OCI-LY7 (cell line): ENCODE measurements at regions not wholly inside any gene's neighbourhood (a gene's known extent, or its start where the extent isn't known, plus 50 kb on each side); places are given as distances from the start of the nearest gene placed in this dataset.

Source experiments
- BruUV-seq: library from RNA; stranded (reverse); fragments of 400-500 nt; replicated peaks from 2 replicates; lab custom pipeline; 2021; lab: Mats Ljungman, UMichigan
- CTCF ChIA-PET: fragments of 300-600 bp; sonication (Branson Sonifier 250); formaldehyde crosslinking; loops from one replicate; lab custom pipeline; 2022; ENCODE audit warnings: antibody characterized with exemption; ENCODE audit not compliant: unreplicated experiment; lab: Charles Lee
- POLR2A ChIA-PET: fragments of 300-600 bp; sonication (Branson Sonifier 250); formaldehyde crosslinking; loops from one replicate; lab custom pipeline; 2022; ENCODE audit warnings: antibody characterized with exemption; lab: Charles Lee
- DNase-seq: peaks from one replicate; pipeline ENCODE4 v3.0.0-alpha.2; 2015; ENCODE audit warnings: low spot score
- H2AFZ ChIP-seq: fragments of 200-600 bp; sonication (generic), shearing (Covaris generic); 2 replicates; pipeline ENCODE4 v1.6.1; 2014; ENCODE audit warnings: mild to moderate bottlenecking, antibody characterized with exemption, low read length, moderate library complexity
- H3K27ac ChIP-seq: fragments of 200-600 bp; sonication (generic); 2 replicates; pipeline ENCODE4 v1.5.1; 2014; ENCODE audit warnings: mixed run types, low read depth, mild to moderate bottlenecking, moderate library complexity, low read length, inconsistent platforms; ENCODE audit not compliant: poor library complexity, severe bottlenecking
- H3K36me3 ChIP-seq: fragments of 200-600 bp; sonication (generic); 2 replicates; pipeline ENCODE4 v1.6.1; 2014; ENCODE audit warnings: mild to moderate bottlenecking, antibody characterized with exemption, low read length, moderate library complexity, mixed read lengths; ENCODE audit not compliant: insufficient read depth
- H3K4me1 ChIP-seq: fragments of 200-600 bp; sonication (generic); 2 replicates; pipeline ENCODE4 v1.5.1; 2014; ENCODE audit warnings: mild to moderate bottlenecking, low read length; ENCODE audit not compliant: insufficient read depth, poor library complexity, severe bottlenecking
- H3K4me2 ChIP-seq: fragments of 200-600 bp; sonication (generic); 2 replicates; pipeline ENCODE4 v1.6.1; 2014; ENCODE audit warnings: mild to moderate bottlenecking, low read length
- H3K4me3 ChIP-seq: fragments of 200-600 bp; sonication (generic); 2 replicates; pipeline ENCODE4 v1.5.1; 2014; ENCODE audit warnings: mild to moderate bottlenecking, low read depth, low read length; ENCODE audit not compliant: poor library complexity, severe bottlenecking
- H3K79me2 ChIP-seq: fragments of 200-600 bp; sonication (generic); 2 replicates; pipeline ENCODE4 v1.6.1; 2016; ENCODE audit warnings: low read depth, mild to moderate bottlenecking, low read length, moderate library complexity, mixed read lengths; ENCODE audit not compliant: insufficient read depth
- H3K9me2 ChIP-seq: fragments of 200-600 bp; sonication (generic); 2 replicates; pipeline ENCODE4 v1.6.1; 2016; ENCODE audit warnings: mild to moderate bottlenecking, low read length, mixed read lengths; ENCODE audit not compliant: insufficient read depth
- H3K9me3 ChIP-seq: fragments of 200-600 bp; sonication (generic); 2 replicates; pipeline ENCODE4 v1.6.1; 2014; ENCODE audit warnings: mild to moderate bottlenecking, mixed run types, low read length, mixed read lengths
- H4K20me1 ChIP-seq: fragments of 200-600 bp; sonication (generic); 2 replicates; pipeline ENCODE4 v1.6.1; 2014; ENCODE audit warnings: mild to moderate bottlenecking, antibody characterized with exemption, low read length, moderate library complexity, mixed read lengths; ENCODE audit not compliant: insufficient read depth
- CTCF ChIP-seq: fragments of 200-600 bp; sonication (generic); conservative IDR thresholded peaks from 2 replicates; pipeline ENCODE4 v1.5.1; 2014; ENCODE audit warnings: mild to moderate bottlenecking, antibody characterized with exemption, low read length, moderate library complexity, mixed read lengths
- EZH2phosphoT487 ChIP-seq: fragments of 200-600 bp; sonication (generic); IDR thresholded peaks from 2 replicates; pipeline ENCODE4 v1.6.1; 2018; ENCODE audit warnings: low read depth, borderline replicate concordance, mild to moderate bottlenecking, mixed run types, antibody characterized with exemption, low read length, moderate library complexity, mixed read lengths
- intact Hi-C: fragments of 100-400 bp; cut with micrococcal nuclease; formaldehyde crosslinking; loops from one replicate; pipeline ENCODE4 v1.10.0; 2022; ENCODE audit not compliant: unreplicated experiment

GRCh38 chr13:26967119-26968038, 204.2 kb downstream of the USP12 start:
- CTCF ChIA-PET, result no interaction called here
- no peaks in the 10 kb centered on the region for H3K79me2 ChIP-seq
- POLR2A ChIA-PET, result no interaction called here
- no peak for TF ChIP-seq EZH2phosphoT487
- no peak for TF ChIP-seq CTCF
- no peak overlapping the region for H3K4me2 ChIP-seq
- no peak overlapping the region for H2AFZ ChIP-seq
- DNase-seq, result no peak
- H3K27ac ChIP-seq, result no peak overlapping the region
- peaks cover 6% of the 10 kb centered on the region for H3K4me1 ChIP-seq
- intact Hi-C loops, result no loop called here
- no peaks in the 10 kb centered on the region for H4K20me1 ChIP-seq
- H3K4me3 ChIP-seq, result no peak overlapping the region
- BruUV-seq, result no TSS peak
- no peaks in the 10 kb centered on the region for H3K9me2 ChIP-seq
- H3K36me3 ChIP-seq, result no peaks in the 10 kb centered on the region
- H3K9me3 ChIP-seq, result no peaks in the 10 kb centered on the region

GRCh38 chr13:26966701-26967080, 204.9 kb downstream of the USP12 start:
- Histone ChIP-seq H3K79me2 (no peaks in the 10 kb centered on the region), H3K4me2 (no peak overlapping the region), H3K4me3 (no peak overlapping the region), H3K9me3 (no peaks in the 10 kb centered on the region), H3K36me3 (no peaks in the 10 kb centered on the region), H3K9me2 (no peaks in the 10 kb centered on the region), H3K4me1 (peaks cover 6% of the 10 kb centered on the region), H2AFZ (no peak overlapping the region), H4K20me1 (no peaks in the 10 kb centered on the region), H3K27ac (no peak overlapping the region)
- CTCF ChIA-PET, result no interaction called here
- no peak for DNase-seq
- BruUV-seq, result no TSS peak
- TF ChIP-seq CTCF (no peak), EZH2phosphoT487 (no peak)
- intact Hi-C loops, result no loop called here
- POLR2A ChIA-PET, result interaction anchor here (0.9 kb wide), 1 partner anchor 243 kb away, joined by 4 read pairs; no protein-coding TSS in a partner anchor
